HEK293 (cell line): ENCODE measurements at regions not wholly inside any gene's neighbourhood (a gene's known extent, or its start where the extent isn't known, plus 50 kb on each side); places are given as distances from the start of the nearest gene placed in this dataset.

Source experiments
- CTCF ChIA-PET: fragments of 350-600 bp; formaldehyde crosslinking; extraction: SDS; loops from one replicate; lab custom pipeline; 2021; ENCODE audit warnings: antibody characterized with exemption; lab: Yijun Ruan, JAX
- POLR2A ChIA-PET: fragments of 300-600 bp; formaldehyde crosslinking; extraction: SDS; loops from one replicate; lab custom pipeline; 2020; ENCODE audit warnings: antibody characterized with exemption, inconsistent platforms; lab: Yijun Ruan, JAX
- H3K27ac ChIP-seq: fragments of 200-500 bp; sonication (Bioruptor generic); 2 replicates; pipeline ENCODE4 v1.5.1; 2014; ENCODE audit warnings: low read depth, low read length, control low read depth, inconsistent platforms; ENCODE audit errors: extremely low read depth
- H3K36me3 ChIP-seq, 2 experiments: fragments of 200-500 bp in 1 of 2; sonication (Bioruptor generic) in 1 of 2; 1 replicate in 1 of 2; 2 replicates in 1 of 2; pipeline ENCODE4 v1.5.1; 2014 to 2017; ENCODE audit warnings: inconsistent platforms in 2 of 2, low read length in 2 of 2; ENCODE audit not compliant: control insufficient read depth in 2 of 2, insufficient read depth in 1 of 2
- H3K4me1 ChIP-seq: fragments of 200-500 bp; sonication (Bioruptor generic); 2 replicates; pipeline ENCODE4 v1.5.1; 2014; ENCODE audit warnings: mild to moderate bottlenecking, low read length, inconsistent platforms; ENCODE audit not compliant: control insufficient read depth, insufficient read depth
- H3K4me3 ChIP-seq: 2 replicates; pipeline ENCODE4 v1.5.1; 2011; ENCODE audit warnings: low read depth, mild to moderate bottlenecking, control low read depth, low read length, moderate library complexity
- H3K9me3 ChIP-seq: fragments of 200-500 bp; sonication (Bioruptor generic); 2 replicates; pipeline ENCODE4 v1.5.1; 2014; ENCODE audit warnings: low read depth, low read length, inconsistent platforms; ENCODE audit not compliant: control insufficient read depth, insufficient read depth
- BCL11B ChIP-seq: fragments of 450-650 bp; formaldehyde crosslinking; IDR thresholded peaks from 2 replicates; pipeline ENCODE4 v1.5.1; 2016; ENCODE audit warnings: low read depth, missing biosample characterization, missing genetic modification characterization
- KLF1 ChIP-seq: fragments of 450-650 bp; formaldehyde crosslinking; IDR thresholded peaks from 2 replicates; pipeline ENCODE4 v1.5.1; 2016; ENCODE audit warnings: missing biosample characterization, missing genetic modification characterization
- KLF10 ChIP-seq: fragments of 450-650 bp; IDR thresholded peaks from 2 replicates; pipeline ENCODE4 v1.5.1; 2018; ENCODE audit warnings: missing biosample characterization, mild to moderate bottlenecking, missing genetic modification characterization
- KLF9 ChIP-seq: fragments of 450-650 bp; formaldehyde crosslinking; IDR thresholded peaks from 2 replicates; pipeline ENCODE4 v1.5.1; 2016; ENCODE audit warnings: missing biosample characterization, missing genetic modification characterization, low read depth
- MZF1 ChIP-seq: fragments of 450-650 bp; formaldehyde crosslinking; IDR thresholded peaks from 2 replicates; pipeline ENCODE4 v1.5.1; 2017; ENCODE audit warnings: missing biosample characterization, missing genetic modification characterization, borderline replicate concordance
- OVOL3 ChIP-seq: fragments of 450-650 bp; formaldehyde crosslinking; IDR thresholded peaks from 2 replicates; pipeline ENCODE4 v1.5.1; 2016; ENCODE audit warnings: missing biosample characterization, missing genetic modification characterization
- ZNF133 ChIP-seq: fragments of 450-650 bp; formaldehyde crosslinking; IDR thresholded peaks from 2 replicates; pipeline ENCODE4 v1.5.1; 2016; ENCODE audit warnings: missing biosample characterization, missing genetic modification characterization
- ZNF426 ChIP-seq: fragments of 450-650 bp; formaldehyde crosslinking; IDR thresholded peaks from 2 replicates; pipeline ENCODE4 v1.5.1; 2017; ENCODE audit warnings: missing biosample characterization, missing genetic modification characterization, mild to moderate bottlenecking, inconsistent platforms, moderate library complexity
- ZNF473 ChIP-seq: fragments of 450-650 bp; formaldehyde crosslinking; IDR thresholded peaks from 2 replicates; pipeline ENCODE4 v1.5.1; 2017; ENCODE audit warnings: missing biosample characterization, missing genetic modification characterization
- ZNF48 ChIP-seq: fragments of 450-650 bp; formaldehyde crosslinking; IDR thresholded peaks from 2 replicates; pipeline ENCODE4 v1.5.1; 2016; ENCODE audit warnings: missing biosample characterization, missing genetic modification characterization
- ZNF518A ChIP-seq: fragments of 450-650 bp; formaldehyde crosslinking; conservative IDR thresholded peaks from 2 replicates; pipeline ENCODE4 v1.5.1; 2016; ENCODE audit warnings: low read depth, missing biosample characterization, missing genetic modification characterization
- ZNF521 ChIP-seq: fragments of 450-650 bp; formaldehyde crosslinking; IDR thresholded peaks from 2 replicates; pipeline ENCODE4 v1.5.1; 2017; ENCODE audit warnings: missing biosample characterization, mild to moderate bottlenecking, missing genetic modification characterization
- ZNF529 ChIP-seq: fragments of 450-650 bp; formaldehyde crosslinking; IDR thresholded peaks from 2 replicates; pipeline ENCODE4 v1.5.1; 2017; ENCODE audit warnings: missing genetic modification characterization, missing biosample characterization; ENCODE audit not compliant: insufficient replicate concordance
- ZNF585B ChIP-seq: fragments of 450-650 bp; formaldehyde crosslinking; IDR thresholded peaks from 2 replicates; pipeline ENCODE4 v1.5.1; 2016; ENCODE audit warnings: missing biosample characterization, missing genetic modification characterization
- ZNF596 ChIP-seq: fragments of 450-650 bp; IDR thresholded peaks from 2 replicates; pipeline ENCODE4 v1.5.0; 2018; ENCODE audit warnings: missing biosample characterization, mild to moderate bottlenecking, missing genetic modification characterization, moderate library complexity
- ZNF639 ChIP-seq: fragments of 450-650 bp; formaldehyde crosslinking; IDR thresholded peaks from 2 replicates; pipeline ENCODE4 v1.5.1; 2016; ENCODE audit warnings: missing biosample characterization, missing genetic modification characterization
- ZNF837 ChIP-seq: fragments of 450-650 bp; formaldehyde crosslinking; IDR thresholded peaks from 2 replicates; pipeline ENCODE4 v1.5.1; 2016; ENCODE audit warnings: missing biosample characterization, missing genetic modification characterization
- ZSCAN30 ChIP-seq: fragments of 450-650 bp; IDR thresholded peaks from 2 replicates; pipeline ENCODE4 v1.5.1; 2018; ENCODE audit warnings: missing biosample characterization, mild to moderate bottlenecking, missing genetic modification characterization, moderate library complexity
- TF ChIP-seq, protein P1 (sequence below): fragments of 450-650 bp; formaldehyde crosslinking; IDR thresholded peaks from 2 replicates; pipeline ENCODE4 v1.5.1; 2016; ENCODE audit warnings: missing biosample characterization, missing genetic modification characterization
- TF ChIP-seq, protein P2 (sequence below): fragments of 450-650 bp; formaldehyde crosslinking; IDR thresholded peaks from 2 replicates; pipeline ENCODE4 v1.5.1; 2016; ENCODE audit warnings: missing biosample characterization, missing genetic modification characterization
- TF ChIP-seq, protein P3 (sequence below): fragments of 450-650 bp; formaldehyde crosslinking; IDR thresholded peaks from 2 replicates; pipeline ENCODE4 v1.5.1; 2016; ENCODE audit warnings: missing biosample characterization, missing genetic modification characterization
- TF ChIP-seq, protein P4 (sequence below): fragments of 450-650 bp; formaldehyde crosslinking; IDR thresholded peaks from 2 replicates; pipeline ENCODE4 v1.5.1; 2016; ENCODE audit warnings: missing biosample characterization, missing genetic modification characterization

GRCh38 chr4:181939199-181939945, 303.8 kb upstream of the TENM3 start:
- CTCF ChIA-PET, result no interaction called here
- no peak overlapping the region for H3K4me3 ChIP-seq
- no peaks in the 10 kb centered on the region for H3K4me1 ChIP-seq
- H3K27ac ChIP-seq, result no peak overlapping the region
- no peaks in the 10 kb centered on the region for H3K36me3 ChIP-seq
- POLR2A ChIA-PET, result no interaction called here
- no peaks in the 10 kb centered on the region for H3K9me3 ChIP-seq
- TF ChIP-seq ZNF529 (tag by site-specific recombination) (no peak), KLF9 (tag by site-specific recombination) (no peak), ZNF596 (tag by site-specific recombination) (no peak), BCL11B (no peak), OVOL3 (tag by site-specific recombination) (no peak), ZNF837 (tag by site-specific recombination) (no peak), KLF10 (tag by site-specific recombination) (no peak), KLF1 (no peak), ZNF518A (tag by site-specific recombination) (no peak), MZF1 (no peak)
- TF ChIP-seq, protein P1, sequence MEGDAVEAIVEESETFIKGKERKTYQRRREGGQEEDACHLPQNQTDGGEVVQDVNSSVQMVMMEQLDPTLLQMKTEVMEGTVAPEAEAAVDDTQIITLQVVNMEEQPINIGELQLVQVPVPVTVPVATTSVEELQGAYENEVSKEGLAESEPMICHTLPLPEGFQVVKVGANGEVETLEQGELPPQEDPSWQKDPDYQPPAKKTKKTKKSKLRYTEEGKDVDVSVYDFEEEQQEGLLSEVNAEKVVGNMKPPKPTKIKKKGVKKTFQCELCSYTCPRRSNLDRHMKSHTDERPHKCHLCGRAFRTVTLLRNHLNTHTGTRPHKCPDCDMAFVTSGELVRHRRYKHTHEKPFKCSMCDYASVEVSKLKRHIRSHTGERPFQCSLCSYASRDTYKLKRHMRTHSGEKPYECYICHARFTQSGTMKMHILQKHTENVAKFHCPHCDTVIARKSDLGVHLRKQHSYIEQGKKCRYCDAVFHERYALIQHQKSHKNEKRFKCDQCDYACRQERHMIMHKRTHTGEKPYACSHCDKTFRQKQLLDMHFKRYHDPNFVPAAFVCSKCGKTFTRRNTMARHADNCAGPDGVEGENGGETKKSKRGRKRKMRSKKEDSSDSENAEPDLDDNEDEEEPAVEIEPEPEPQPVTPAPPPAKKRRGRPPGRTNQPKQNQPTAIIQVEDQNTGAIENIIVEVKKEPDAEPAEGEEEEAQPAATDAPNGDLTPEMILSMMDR (tag by site-specific recombination), result no peak
- TF ChIP-seq, protein P2, sequence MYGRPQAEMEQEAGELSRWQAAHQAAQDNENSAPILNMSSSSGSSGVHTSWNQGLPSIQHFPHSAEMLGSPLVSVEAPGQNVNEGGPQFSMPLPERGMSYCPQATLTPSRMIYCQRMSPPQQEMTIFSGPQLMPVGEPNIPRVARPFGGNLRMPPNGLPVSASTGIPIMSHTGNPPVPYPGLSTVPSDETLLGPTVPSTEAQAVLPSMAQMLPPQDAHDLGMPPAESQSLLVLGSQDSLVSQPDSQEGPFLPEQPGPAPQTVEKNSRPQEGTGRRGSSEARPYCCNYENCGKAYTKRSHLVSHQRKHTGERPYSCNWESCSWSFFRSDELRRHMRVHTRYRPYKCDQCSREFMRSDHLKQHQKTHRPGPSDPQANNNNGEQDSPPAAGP, result no peak

GRCh38 chr4:181944527-181944926, 298.7 kb upstream of the TENM3 start:
- POLR2A ChIA-PET, result no interaction called here
- Histone ChIP-seq H3K27ac (no peak overlapping the region), H3K4me3 (no peak overlapping the region), H3K4me1 (no peaks in the 10 kb centered on the region), H3K9me3 (no peaks in the 10 kb centered on the region), H3K36me3 (no peaks in the 10 kb centered on the region)
- CTCF ChIA-PET, result no interaction called here
- TF ChIP-seq, protein P3, sequence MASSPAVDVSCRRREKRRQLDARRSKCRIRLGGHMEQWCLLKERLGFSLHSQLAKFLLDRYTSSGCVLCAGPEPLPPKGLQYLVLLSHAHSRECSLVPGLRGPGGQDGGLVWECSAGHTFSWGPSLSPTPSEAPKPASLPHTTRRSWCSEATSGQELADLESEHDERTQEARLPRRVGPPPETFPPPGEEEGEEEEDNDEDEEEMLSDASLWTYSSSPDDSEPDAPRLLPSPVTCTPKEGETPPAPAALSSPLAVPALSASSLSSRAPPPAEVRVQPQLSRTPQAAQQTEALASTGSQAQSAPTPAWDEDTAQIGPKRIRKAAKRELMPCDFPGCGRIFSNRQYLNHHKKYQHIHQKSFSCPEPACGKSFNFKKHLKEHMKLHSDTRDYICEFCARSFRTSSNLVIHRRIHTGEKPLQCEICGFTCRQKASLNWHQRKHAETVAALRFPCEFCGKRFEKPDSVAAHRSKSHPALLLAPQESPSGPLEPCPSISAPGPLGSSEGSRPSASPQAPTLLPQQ (tag by site-specific recombination), result no peak
- no peak for TF ChIP-seq ZNF473 (tag by site-specific recombination)
- TF ChIP-seq, protein P4, sequence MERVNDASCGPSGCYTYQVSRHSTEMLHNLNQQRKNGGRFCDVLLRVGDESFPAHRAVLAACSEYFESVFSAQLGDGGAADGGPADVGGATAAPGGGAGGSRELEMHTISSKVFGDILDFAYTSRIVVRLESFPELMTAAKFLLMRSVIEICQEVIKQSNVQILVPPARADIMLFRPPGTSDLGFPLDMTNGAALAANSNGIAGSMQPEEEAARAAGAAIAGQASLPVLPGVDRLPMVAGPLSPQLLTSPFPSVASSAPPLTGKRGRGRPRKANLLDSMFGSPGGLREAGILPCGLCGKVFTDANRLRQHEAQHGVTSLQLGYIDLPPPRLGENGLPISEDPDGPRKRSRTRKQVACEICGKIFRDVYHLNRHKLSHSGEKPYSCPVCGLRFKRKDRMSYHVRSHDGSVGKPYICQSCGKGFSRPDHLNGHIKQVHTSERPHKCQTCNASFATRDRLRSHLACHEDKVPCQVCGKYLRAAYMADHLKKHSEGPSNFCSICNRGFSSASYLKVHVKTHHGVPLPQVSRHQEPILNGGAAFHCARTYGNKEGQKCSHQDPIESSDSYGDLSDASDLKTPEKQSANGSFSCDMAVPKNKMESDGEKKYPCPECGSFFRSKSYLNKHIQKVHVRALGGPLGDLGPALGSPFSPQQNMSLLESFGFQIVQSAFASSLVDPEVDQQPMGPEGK, result no peak
- TF ChIP-seq ZNF596 (tag by site-specific recombination), result no peak
- TF ChIP-seq ZNF639 (tag by site-specific recombination), result no peak
- no peak for TF ChIP-seq ZNF133 (tag by site-specific recombination)
- TF ChIP-seq ZNF48, result no peak
- TF ChIP-seq ZSCAN30 (tag by site-specific recombination), result no peak
- no peak for TF ChIP-seq ZNF426 (tag by site-specific recombination)
- no peak for TF ChIP-seq ZNF521 (tag by site-specific recombination)
- no peak for TF ChIP-seq ZNF585B (tag by site-specific recombination)
